ENCODE measurements at regions not wholly inside any gene's neighbourhood (a gene's known extent, or its start where the extent isn't known, plus 50 kb on each side); places are given as distances from the start of the nearest gene placed in this dataset.

DNA sequence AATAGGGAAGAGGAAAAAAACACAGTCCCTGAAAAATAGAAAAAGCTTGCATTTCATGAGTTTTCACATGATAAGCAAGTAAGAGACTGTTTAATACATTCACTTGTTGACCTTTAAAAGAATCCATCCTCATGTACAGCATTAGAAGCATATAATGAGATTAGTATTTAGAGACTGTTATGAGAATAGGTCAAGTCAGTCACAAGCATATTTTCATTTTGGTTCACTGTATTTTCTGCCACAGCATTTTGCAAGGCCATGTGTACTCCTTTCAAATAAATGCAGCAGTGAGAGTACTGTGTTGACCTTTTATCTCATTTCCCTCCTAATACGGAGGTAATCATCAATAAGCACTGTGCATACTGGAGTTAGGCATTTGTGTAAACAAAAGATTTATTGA lies 162.2 kb upstream of the SETMAR start:
- Histone ChIP-seq H2AK5ac (ENCODE audit: low read depth, low read length) (no peak overlapping the region), H2AK9ac (replicated peaks; ENCODE audit: low read depth, low read length, poor library complexity) (no peak overlapping the region), H3K4ac (ENCODE audit: low read depth, low read length) (no peak overlapping the region), H3K9me1 (ENCODE audit: insufficient read depth, low read length) (no peaks in the 10 kb centered on the region), H3K9me3 (ENCODE audit: control insufficient read depth, insufficient read depth, low read length) (peaks cover 5% of the 10 kb centered on the region), H4K5ac (ENCODE audit: low read depth, low read length) (no peak overlapping the region), H4K91ac (ENCODE audit: insufficient read depth, low read depth, low read length) (no peak overlapping the region), H3K56ac (ENCODE audit: extremely low read depth, insufficient read depth, low read length) (no peak overlapping the region), H3K4me2 (ENCODE audit: low read depth, low read length) (no peak overlapping the region), H2BK120ac (ENCODE audit: low read depth, low read length) (no peak overlapping the region), H2BK5ac (ENCODE audit: low read depth, low read length, poor library complexity, severe bottlenecking) (no peak overlapping the region), H3K23ac (ENCODE audit: low read depth, low read length) (no peak overlapping the region), H3K9ac (ENCODE audit: low read depth, low read length) (no peak overlapping the region), H3K27ac (ENCODE audit: insufficient read depth, low read length) (no peak overlapping the region), H2BK15ac (ENCODE audit: low read depth, low read length) (no peak overlapping the region), H3K27me3 (ENCODE audit: control insufficient read depth, insufficient read depth, low read length) (no peaks in the 10 kb centered on the region), H3K4me1 (ENCODE audit: control insufficient read depth, insufficient read depth, low read length) (no peaks in the 10 kb centered on the region), H3K18ac (ENCODE audit: low read depth, low read length) (no peak overlapping the region), H2BK20ac (ENCODE audit: low read depth, low read length) (no peak overlapping the region), H4K20me1 (ENCODE audit: insufficient read depth, low read length) (no peaks in the 10 kb centered on the region), H3K36me3 (ENCODE audit: control insufficient read depth, insufficient read depth, low read length) (no peaks in the 10 kb centered on the region), H3K14ac (replicated peaks; ENCODE audit: low read depth, low read length) (no peak overlapping the region), H4K8ac (ENCODE audit: low read depth in 2 of 2, low read length in 2 of 2) (no peak overlapping the region), H2AFZ (replicated peaks; ENCODE audit: low read length, poor library complexity) (no peak overlapping the region), H3K79me1 (ENCODE audit: low read depth in 1 of 2, low read length in 2 of 2) (no peaks in the 10 kb centered on the region), H3K4me3 (ENCODE audit: insufficient read depth, low read depth, low read length) (no peak overlapping the region)
- no TSS peak for BruUV-seq (replicated peaks)
- intact Hi-C loops (cut with micrococcal nuclease) (no loop called here), dilution Hi-C loops (cut with HindIII; ENCODE audit: low sequenced_read_pairs, unreplicated experiment) (no loop called here), in situ Hi-C loops (cut with MboI; ENCODE audit: low sequenced_read_pairs) (no loop called here)
- no peak for DNase-seq
- WGBS, 2 experiments (ENCODE audit: extremely low coverage in 2 of 2, insufficient read length in 1 of 2): no CpG with 5 or more reads among the region's 1 CpG
- POLR2A ChIA-PET (ENCODE audit: unreplicated experiment): no interaction called here
- CTCF ChIA-PET: no interaction called here
- ATAC-seq (ENCODE audit: low read depth): no peak
- TF ChIP-seq FOS (IDR thresholded peaks at IDR 0.05; ENCODE audit: low read depth, low read length): no peak
- no peak for TF ChIP-seq NFE2L2 (IDR thresholded peaks at IDR 0.05; ENCODE audit: low read depth, low read length)
- TF ChIP-seq, protein P1, sequence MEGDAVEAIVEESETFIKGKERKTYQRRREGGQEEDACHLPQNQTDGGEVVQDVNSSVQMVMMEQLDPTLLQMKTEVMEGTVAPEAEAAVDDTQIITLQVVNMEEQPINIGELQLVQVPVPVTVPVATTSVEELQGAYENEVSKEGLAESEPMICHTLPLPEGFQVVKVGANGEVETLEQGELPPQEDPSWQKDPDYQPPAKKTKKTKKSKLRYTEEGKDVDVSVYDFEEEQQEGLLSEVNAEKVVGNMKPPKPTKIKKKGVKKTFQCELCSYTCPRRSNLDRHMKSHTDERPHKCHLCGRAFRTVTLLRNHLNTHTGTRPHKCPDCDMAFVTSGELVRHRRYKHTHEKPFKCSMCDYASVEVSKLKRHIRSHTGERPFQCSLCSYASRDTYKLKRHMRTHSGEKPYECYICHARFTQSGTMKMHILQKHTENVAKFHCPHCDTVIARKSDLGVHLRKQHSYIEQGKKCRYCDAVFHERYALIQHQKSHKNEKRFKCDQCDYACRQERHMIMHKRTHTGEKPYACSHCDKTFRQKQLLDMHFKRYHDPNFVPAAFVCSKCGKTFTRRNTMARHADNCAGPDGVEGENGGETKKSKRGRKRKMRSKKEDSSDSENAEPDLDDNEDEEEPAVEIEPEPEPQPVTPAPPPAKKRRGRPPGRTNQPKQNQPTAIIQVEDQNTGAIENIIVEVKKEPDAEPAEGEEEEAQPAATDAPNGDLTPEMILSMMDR (conservative IDR thresholded peaks at IDR 0.05; ENCODE audit: low read depth, low read length): no peak
- TF ChIP-seq SMC3 (IDR thresholded peaks at IDR 0.05; ENCODE audit: low read depth, low read length): no peak
- TF ChIP-seq RCOR1 (IDR thresholded peaks at IDR 0.05; ENCODE audit: insufficient replicate concordance, low read length): no peak
- no peak for TF ChIP-seq RAD21 (IDR thresholded peaks at IDR 0.05; ENCODE audit: low read length)
- no peak for TF ChIP-seq POLR2A (IDR thresholded peaks at IDR 0.05; ENCODE audit: low read depth, low read length)
- no peak for TF ChIP-seq MAZ (IDR thresholded peaks at IDR 0.05; ENCODE audit: borderline replicate concordance, low read depth, low read length)
- no peak for TF ChIP-seq MAFK (IDR thresholded peaks at IDR 0.05; ENCODE audit: low read depth, low read length)
- no peak for TF ChIP-seq MXI1 (IDR thresholded peaks at IDR 0.05; ENCODE audit: borderline replicate concordance, low read depth, low read length)
- TF ChIP-seq BHLHE40 (IDR thresholded peaks at IDR 0.05; ENCODE audit: low read depth, low read length): no peak
- no peak for TF ChIP-seq CEBPB (IDR thresholded peaks at IDR 0.05; ENCODE audit: low read depth, low read length)
- TF ChIP-seq, protein P2, sequence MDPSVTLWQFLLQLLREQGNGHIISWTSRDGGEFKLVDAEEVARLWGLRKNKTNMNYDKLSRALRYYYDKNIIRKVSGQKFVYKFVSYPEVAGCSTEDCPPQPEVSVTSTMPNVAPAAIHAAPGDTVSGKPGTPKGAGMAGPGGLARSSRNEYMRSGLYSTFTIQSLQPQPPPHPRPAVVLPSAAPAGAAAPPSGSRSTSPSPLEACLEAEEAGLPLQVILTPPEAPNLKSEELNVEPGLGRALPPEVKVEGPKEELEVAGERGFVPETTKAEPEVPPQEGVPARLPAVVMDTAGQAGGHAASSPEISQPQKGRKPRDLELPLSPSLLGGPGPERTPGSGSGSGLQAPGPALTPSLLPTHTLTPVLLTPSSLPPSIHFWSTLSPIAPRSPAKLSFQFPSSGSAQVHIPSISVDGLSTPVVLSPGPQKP (IDR thresholded peaks at IDR 0.05; ENCODE audit: borderline replicate concordance, low read depth, low read length): no peak

All from IMR-90 (cell line).